HEK293 (cell line): ENCODE measurements at regions not wholly inside any gene's neighbourhood (a gene's known extent, or its start where the extent isn't known, plus 50 kb on each side); places are given as distances from the start of the nearest gene placed in this dataset.

Experiments used
- CTCF ChIA-PET: fragments of 350-600 bp; formaldehyde crosslinking; extraction: SDS; loops from one replicate; lab custom pipeline; 2021; ENCODE audit warnings: antibody characterized with exemption; lab: Yijun Ruan, JAX
- POLR2A ChIA-PET: fragments of 300-600 bp; formaldehyde crosslinking; extraction: SDS; loops from one replicate; lab custom pipeline; 2020; ENCODE audit warnings: antibody characterized with exemption, inconsistent platforms; lab: Yijun Ruan, JAX
- H3K27ac ChIP-seq: fragments of 200-500 bp; sonication (Bioruptor generic); 2 replicates; pipeline ENCODE4 v1.5.1; 2014; ENCODE audit warnings: low read depth, low read length, control low read depth, inconsistent platforms; ENCODE audit errors: extremely low read depth
- H3K36me3 ChIP-seq, 2 experiments: fragments of 200-500 bp in 1 of 2; sonication (Bioruptor generic) in 1 of 2; 1 replicate in 1 of 2; 2 replicates in 1 of 2; pipeline ENCODE4 v1.5.1; 2014 to 2017; ENCODE audit warnings: inconsistent platforms in 2 of 2, low read length in 2 of 2; ENCODE audit not compliant: control insufficient read depth in 2 of 2, insufficient read depth in 1 of 2
- H3K4me1 ChIP-seq: fragments of 200-500 bp; sonication (Bioruptor generic); 2 replicates; pipeline ENCODE4 v1.5.1; 2014; ENCODE audit warnings: mild to moderate bottlenecking, low read length, inconsistent platforms; ENCODE audit not compliant: control insufficient read depth, insufficient read depth
- H3K4me3 ChIP-seq: 2 replicates; pipeline ENCODE4 v1.5.1; 2011; ENCODE audit warnings: low read depth, mild to moderate bottlenecking, control low read depth, low read length, moderate library complexity
- H3K9me3 ChIP-seq: fragments of 200-500 bp; sonication (Bioruptor generic); 2 replicates; pipeline ENCODE4 v1.5.1; 2014; ENCODE audit warnings: low read depth, low read length, inconsistent platforms; ENCODE audit not compliant: control insufficient read depth, insufficient read depth
- BCL11A ChIP-seq: fragments of 450-650 bp; formaldehyde crosslinking; IDR thresholded peaks from 2 replicates; pipeline ENCODE4 v1.5.1; 2016; ENCODE audit warnings: low read depth, missing biosample characterization, missing genetic modification characterization
- GLI2 ChIP-seq: fragments of 450-650 bp; formaldehyde crosslinking; IDR thresholded peaks from 2 replicates; pipeline ENCODE4; 2017; ENCODE audit warnings: missing biosample characterization, missing genetic modification characterization, low read depth, borderline replicate concordance
- GLI4 ChIP-seq: fragments of 450-650 bp; formaldehyde crosslinking; IDR thresholded peaks from 2 replicates; pipeline ENCODE4 v1.5.1; 2016; ENCODE audit warnings: missing biosample characterization, missing genetic modification characterization
- IKZF3 ChIP-seq: fragments of 450-650 bp; IDR thresholded peaks from 2 replicates; pipeline ENCODE4 v1.5.0; 2018; ENCODE audit warnings: missing biosample characterization, mild to moderate bottlenecking, missing genetic modification characterization, moderate library complexity
- SP7 ChIP-seq: fragments of 450-650 bp; formaldehyde crosslinking; IDR thresholded peaks from 2 replicates; pipeline ENCODE4 v1.5.1; 2016; ENCODE audit warnings: missing biosample characterization, missing genetic modification characterization
- ZBTB17 ChIP-seq: fragments of 450-650 bp; formaldehyde crosslinking; IDR thresholded peaks from 2 replicates; pipeline ENCODE4 v1.5.1; 2016; ENCODE audit warnings: missing biosample characterization, missing genetic modification characterization
- ZBTB48 ChIP-seq: fragments of 450-650 bp; formaldehyde crosslinking; IDR thresholded peaks from 2 replicates; pipeline ENCODE4 v1.5.1; 2016; ENCODE audit warnings: missing biosample characterization, missing genetic modification characterization
- ZNF146 ChIP-seq: fragments of 450-650 bp; formaldehyde crosslinking; IDR thresholded peaks from 2 replicates; pipeline ENCODE4 v1.5.1; 2016; ENCODE audit warnings: missing biosample characterization, missing genetic modification characterization
- ZNF214 ChIP-seq: fragments of 450-650 bp; formaldehyde crosslinking; IDR thresholded peaks from 2 replicates; pipeline ENCODE4 v1.5.1; 2017; ENCODE audit warnings: missing biosample characterization, mild to moderate bottlenecking, missing genetic modification characterization, borderline replicate concordance
- ZNF311 ChIP-seq: fragments of 450-650 bp; formaldehyde crosslinking; IDR thresholded peaks from 2 replicates; pipeline ENCODE4 v1.5.1; 2017; ENCODE audit warnings: missing biosample characterization, missing genetic modification characterization, borderline replicate concordance
- ZNF341 ChIP-seq: fragments of 450-650 bp; formaldehyde crosslinking; IDR thresholded peaks from 2 replicates; pipeline ENCODE4; 2016; ENCODE audit warnings: low read depth, missing biosample characterization, missing genetic modification characterization
- ZNF391 ChIP-seq: fragments of 450-650 bp; formaldehyde crosslinking; IDR thresholded peaks from 2 replicates; pipeline ENCODE4 v1.5.1; 2016; ENCODE audit warnings: low read depth, missing biosample characterization, missing genetic modification characterization, borderline replicate concordance
- ZNF416 ChIP-seq: fragments of 450-650 bp; formaldehyde crosslinking; IDR thresholded peaks from 2 replicates; pipeline ENCODE4 v1.5.1; 2016; ENCODE audit warnings: missing biosample characterization, missing genetic modification characterization
- ZNF426 ChIP-seq: fragments of 450-650 bp; formaldehyde crosslinking; IDR thresholded peaks from 2 replicates; pipeline ENCODE4 v1.5.1; 2017; ENCODE audit warnings: missing biosample characterization, missing genetic modification characterization, mild to moderate bottlenecking, inconsistent platforms, moderate library complexity
- ZNF521 ChIP-seq: fragments of 450-650 bp; formaldehyde crosslinking; IDR thresholded peaks from 2 replicates; pipeline ENCODE4 v1.5.1; 2017; ENCODE audit warnings: missing biosample characterization, mild to moderate bottlenecking, missing genetic modification characterization
- ZNF544 ChIP-seq: fragments of 450-650 bp; formaldehyde crosslinking; IDR thresholded peaks from 2 replicates; pipeline ENCODE4 v1.5.0; 2017; ENCODE audit warnings: missing biosample characterization, missing genetic modification characterization
- ZNF571 ChIP-seq: fragments of 450-650 bp; formaldehyde crosslinking; IDR thresholded peaks from 2 replicates; pipeline ENCODE4 v1.5.0; 2017; ENCODE audit warnings: missing biosample characterization, missing genetic modification characterization
- ZNF621 ChIP-seq: fragments of 450-650 bp; formaldehyde crosslinking; IDR thresholded peaks from 2 replicates; pipeline ENCODE4 v1.5.1; 2017; ENCODE audit warnings: missing biosample characterization, missing genetic modification characterization
- TF ChIP-seq, protein P1 (sequence below): fragments of 450-650 bp; formaldehyde crosslinking; IDR thresholded peaks from 2 replicates; pipeline ENCODE4; 2016; ENCODE audit warnings: missing biosample characterization, missing genetic modification characterization
- TF ChIP-seq, protein P2 (sequence below): fragments of 450-650 bp; formaldehyde crosslinking; IDR thresholded peaks from 2 replicates; pipeline ENCODE4 v1.5.1; 2016; ENCODE audit warnings: missing biosample characterization, missing genetic modification characterization
- TF ChIP-seq, protein P3 (sequence below): fragments of 450-650 bp; formaldehyde crosslinking; IDR thresholded peaks from 2 replicates; pipeline ENCODE4 v1.5.1; 2016; ENCODE audit warnings: missing biosample characterization, missing genetic modification characterization

GRCh38 chr2:6459138-6459537 lies 406.6 kb downstream of the CMPK2 start (continued):
- TF ChIP-seq, protein P1, sequence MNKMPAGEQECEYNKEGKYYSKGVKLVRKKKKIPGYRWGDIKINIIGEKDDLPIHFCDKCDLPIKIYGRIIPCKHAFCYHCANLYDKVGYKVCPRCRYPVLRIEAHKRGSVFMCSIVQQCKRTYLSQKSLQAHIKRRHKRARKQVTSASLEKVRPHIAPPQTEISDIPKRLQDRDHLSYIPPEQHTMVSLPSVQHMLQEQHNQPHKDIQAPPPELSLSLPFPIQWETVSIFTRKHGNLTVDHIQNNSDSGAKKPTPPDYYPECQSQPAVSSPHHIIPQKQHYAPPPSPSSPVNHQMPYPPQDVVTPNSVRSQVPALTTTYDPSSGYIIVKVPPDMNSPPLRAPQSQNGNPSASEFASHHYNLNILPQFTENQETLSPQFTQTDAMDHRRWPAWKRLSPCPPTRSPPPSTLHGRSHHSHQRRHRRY (tag by site-specific recombination), result no peak
- TF ChIP-seq ZNF416 (tag by site-specific recombination), result no peak
- no peak for TF ChIP-seq GLI4 (tag by site-specific recombination)
- no peak for TF ChIP-seq ZNF571 (tag by site-specific recombination)
- no peak for TF ChIP-seq GLI2 (tag by site-specific recombination)

DNA sequence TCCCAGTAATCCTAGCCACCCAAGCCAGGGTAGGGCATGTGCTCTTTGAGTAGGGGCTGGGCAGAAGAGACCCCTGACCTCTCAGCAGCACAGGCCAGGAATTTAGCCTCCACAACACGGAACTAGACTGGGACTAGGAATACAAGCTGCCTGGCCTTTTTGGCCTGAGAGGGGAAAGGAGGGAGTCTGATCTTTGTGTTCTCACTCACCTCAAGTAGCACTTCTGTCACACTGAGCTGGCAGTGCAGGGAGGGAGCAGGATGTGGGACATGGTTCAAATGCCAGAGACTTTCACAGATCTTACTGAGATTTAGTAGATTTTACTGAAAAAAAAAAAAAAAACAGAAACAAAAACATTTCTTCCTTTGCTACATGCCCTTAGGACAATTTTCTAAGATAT lies 395.2 kb downstream of the CMPK2 start:
- H3K4me3 ChIP-seq, result no peak overlapping the region
- TF ChIP-seq ZNF621 (tag by site-specific recombination) (no peak), ZBTB48 (tag by site-specific recombination) (no peak), ZNF426 (tag by site-specific recombination) (no peak), ZNF341 (tag by site-specific recombination) (no peak), ZNF571 (tag by site-specific recombination) (no peak), ZNF311 (tag by site-specific recombination) (no peak)
- ChIA-PET POLR2A (no interaction called here), CTCF (no interaction called here)
- no peaks in the 10 kb centered on the region for H3K36me3 ChIP-seq
- no peaks in the 10 kb centered on the region for H3K4me1 ChIP-seq
- H3K9me3 ChIP-seq, result no peaks in the 10 kb centered on the region
- no peak overlapping the region for H3K27ac ChIP-seq

DNA sequence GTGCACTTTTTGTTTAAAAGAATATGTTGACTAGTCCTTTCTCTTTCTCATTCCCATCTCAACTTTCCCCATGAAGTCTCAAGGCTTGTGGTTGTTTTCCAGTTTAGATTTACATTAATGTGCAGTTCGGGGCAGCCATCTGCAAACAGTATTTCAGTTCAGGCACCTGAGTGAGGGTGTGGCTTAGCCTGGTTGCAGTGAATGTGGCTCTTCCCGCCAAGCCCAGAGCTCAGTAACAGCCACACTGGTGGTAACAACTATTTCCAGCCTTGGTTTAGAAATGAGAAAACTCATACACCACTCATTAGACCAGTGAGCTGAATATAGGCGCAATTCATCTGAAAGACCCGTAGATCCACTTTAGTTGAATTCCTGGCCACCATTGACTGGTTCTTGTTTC lies 394.3 kb downstream of the CMPK2 start:
- Histone ChIP-seq H3K4me1 (no peaks in the 10 kb centered on the region), H3K36me3 (no peaks in the 10 kb centered on the region), H3K9me3 (no peaks in the 10 kb centered on the region), H3K4me3 (no peak overlapping the region), H3K27ac (no peak overlapping the region)
- ChIA-PET CTCF (no interaction called here), POLR2A (no interaction called here)
- TF ChIP-seq, protein P2, sequence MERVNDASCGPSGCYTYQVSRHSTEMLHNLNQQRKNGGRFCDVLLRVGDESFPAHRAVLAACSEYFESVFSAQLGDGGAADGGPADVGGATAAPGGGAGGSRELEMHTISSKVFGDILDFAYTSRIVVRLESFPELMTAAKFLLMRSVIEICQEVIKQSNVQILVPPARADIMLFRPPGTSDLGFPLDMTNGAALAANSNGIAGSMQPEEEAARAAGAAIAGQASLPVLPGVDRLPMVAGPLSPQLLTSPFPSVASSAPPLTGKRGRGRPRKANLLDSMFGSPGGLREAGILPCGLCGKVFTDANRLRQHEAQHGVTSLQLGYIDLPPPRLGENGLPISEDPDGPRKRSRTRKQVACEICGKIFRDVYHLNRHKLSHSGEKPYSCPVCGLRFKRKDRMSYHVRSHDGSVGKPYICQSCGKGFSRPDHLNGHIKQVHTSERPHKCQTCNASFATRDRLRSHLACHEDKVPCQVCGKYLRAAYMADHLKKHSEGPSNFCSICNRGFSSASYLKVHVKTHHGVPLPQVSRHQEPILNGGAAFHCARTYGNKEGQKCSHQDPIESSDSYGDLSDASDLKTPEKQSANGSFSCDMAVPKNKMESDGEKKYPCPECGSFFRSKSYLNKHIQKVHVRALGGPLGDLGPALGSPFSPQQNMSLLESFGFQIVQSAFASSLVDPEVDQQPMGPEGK, result no peak
- TF ChIP-seq ZNF416 (tag by site-specific recombination) (no peak), ZNF571 (tag by site-specific recombination) (no peak), SP7 (no peak), ZNF521 (tag by site-specific recombination) (no peak)

- TF ChIP-seq ZBTB17 (tag by site-specific recombination) (no peak), ZNF214 (tag by site-specific recombination) (no peak), ZNF391 (tag by site-specific recombination) (no peak), IKZF3 (tag by site-specific recombination) (no peak), ZNF146 (no peak), ZNF544 (tag by site-specific recombination) (no peak), BCL11A (tag by site-specific recombination) (no peak), GLI2 (tag by site-specific recombination) (no peak)
- TF ChIP-seq, protein P3, sequence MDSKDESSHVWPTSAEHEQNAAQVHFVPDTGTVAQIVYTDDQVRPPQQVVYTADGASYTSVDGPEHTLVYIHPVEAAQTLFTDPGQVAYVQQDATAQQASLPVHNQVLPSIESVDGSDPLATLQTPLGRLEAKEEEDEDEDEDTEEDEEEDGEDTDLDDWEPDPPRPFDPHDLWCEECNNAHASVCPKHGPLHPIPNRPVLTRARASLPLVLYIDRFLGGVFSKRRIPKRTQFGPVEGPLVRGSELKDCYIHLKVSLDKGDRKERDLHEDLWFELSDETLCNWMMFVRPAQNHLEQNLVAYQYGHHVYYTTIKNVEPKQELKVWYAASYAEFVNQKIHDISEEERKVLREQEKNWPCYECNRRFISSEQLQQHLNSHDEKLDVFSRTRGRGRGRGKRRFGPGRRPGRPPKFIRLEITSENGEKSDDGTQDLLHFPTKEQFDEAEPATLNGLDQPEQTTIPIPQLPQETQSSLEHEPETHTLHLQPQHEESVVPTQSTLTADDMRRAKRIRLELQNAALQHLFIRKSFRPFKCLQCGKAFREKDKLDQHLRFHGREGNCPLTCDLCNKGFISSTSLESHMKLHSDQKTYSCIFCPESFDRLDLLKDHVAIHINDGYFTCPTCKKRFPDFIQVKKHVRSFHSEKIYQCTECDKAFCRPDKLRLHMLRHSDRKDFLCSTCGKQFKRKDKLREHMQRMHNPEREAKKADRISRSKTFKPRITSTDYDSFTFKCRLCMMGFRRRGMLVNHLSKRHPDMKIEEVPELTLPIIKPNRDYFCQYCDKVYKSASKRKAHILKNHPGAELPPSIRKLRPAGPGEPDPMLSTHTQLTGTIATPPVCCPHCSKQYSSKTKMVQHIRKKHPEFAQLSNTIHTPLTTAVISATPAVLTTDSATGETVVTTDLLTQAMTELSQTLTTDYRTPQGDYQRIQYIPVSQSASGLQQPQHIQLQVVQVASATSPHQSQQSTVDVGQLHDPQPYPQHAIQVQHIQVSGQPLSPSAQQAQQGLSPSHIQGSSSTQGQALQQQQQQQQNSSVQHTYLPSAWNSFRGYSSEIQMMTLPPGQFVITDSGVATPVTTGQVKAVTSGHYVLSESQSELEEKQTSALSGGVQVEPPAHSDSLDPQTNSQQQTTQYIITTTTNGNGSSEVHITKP (tag by site-specific recombination), result no peak
- no peaks in the 10 kb centered on the region for H3K36me3 ChIP-seq
- H3K27ac ChIP-seq, result no peak overlapping the region
- no peak overlapping the region for H3K4me3 ChIP-seq
- H3K4me1 ChIP-seq, result no peaks in the 10 kb centered on the region
- H3K9me3 ChIP-seq, result no peaks in the 10 kb centered on the region
- ChIA-PET CTCF (no interaction called here), POLR2A (no interaction called here)
These were observed 391.3 kb downstream of the CMPK2 start for GRCh38 chr2:6474161-6475140.
